GM18909 (cell line): ENCODE measurements at regions not wholly inside any gene's neighbourhood (a gene's known extent, or its start where the extent isn't known, plus 50 kb on each side); places are given as distances from the start of the nearest gene placed in this dataset.
A peak's percentile ranks its signal among the peaks of the same experiment; 100 is the strongest.
"Not testable (repeated sequence)": the region's sequence is repeated elsewhere in the genome, so short reads cannot be mapped to it uniquely, and the experiment has no call there.

Experiments
- ATAC-seq: cut with Tn5 transposase; IDR thresholded peaks from one replicate; pipeline ENCODE4 v1.9.1; 2021; ENCODE audit warnings: mild to moderate bottlenecking; ENCODE audit not compliant: unreplicated experiment, poor library complexity

DNA sequence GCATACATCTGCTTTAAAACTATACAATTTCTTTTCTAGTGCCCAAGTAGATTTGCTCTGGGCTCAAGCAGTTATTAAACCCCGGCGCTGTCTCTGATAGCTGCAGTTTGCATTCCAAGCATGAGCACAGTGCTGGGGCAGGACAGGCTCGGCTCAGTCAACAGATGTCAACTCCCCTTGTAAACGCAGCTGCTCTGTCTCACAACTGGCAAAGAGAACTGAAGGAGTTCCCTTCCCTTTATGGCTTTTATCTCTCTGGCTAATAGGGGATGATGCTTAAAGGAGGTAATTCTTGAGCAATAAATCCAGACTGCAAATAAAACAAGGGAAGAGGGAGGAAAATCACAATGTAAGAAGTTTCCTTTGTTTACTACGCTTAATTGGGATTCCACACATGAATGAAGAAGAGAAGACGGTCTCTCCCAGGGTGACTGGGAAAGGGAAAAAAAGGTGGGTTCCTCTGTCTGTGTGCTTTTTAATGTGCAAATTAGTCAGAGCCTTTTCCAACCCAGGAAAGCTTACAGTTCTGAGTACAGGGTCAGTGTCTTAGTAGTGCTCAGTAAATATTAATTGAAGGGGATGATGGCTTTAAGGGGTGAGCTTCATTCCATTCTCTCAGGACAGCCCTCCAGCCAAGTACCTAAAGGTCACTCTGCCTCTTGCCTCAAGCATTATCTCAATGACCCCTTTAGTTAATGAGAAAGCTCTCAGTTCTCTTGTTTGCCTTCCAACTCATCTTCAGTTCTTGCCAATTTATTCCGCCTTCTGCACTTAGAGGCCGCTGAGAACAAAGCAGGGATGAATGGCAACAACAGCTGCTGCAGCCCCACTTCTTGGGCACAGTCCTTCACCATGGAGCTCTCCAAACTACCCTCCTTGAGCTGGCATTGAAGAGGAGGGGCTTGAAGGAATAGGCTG lies 155.7 kb upstream of the JADE1 start:
- ATAC-seq = no peak

DNA sequence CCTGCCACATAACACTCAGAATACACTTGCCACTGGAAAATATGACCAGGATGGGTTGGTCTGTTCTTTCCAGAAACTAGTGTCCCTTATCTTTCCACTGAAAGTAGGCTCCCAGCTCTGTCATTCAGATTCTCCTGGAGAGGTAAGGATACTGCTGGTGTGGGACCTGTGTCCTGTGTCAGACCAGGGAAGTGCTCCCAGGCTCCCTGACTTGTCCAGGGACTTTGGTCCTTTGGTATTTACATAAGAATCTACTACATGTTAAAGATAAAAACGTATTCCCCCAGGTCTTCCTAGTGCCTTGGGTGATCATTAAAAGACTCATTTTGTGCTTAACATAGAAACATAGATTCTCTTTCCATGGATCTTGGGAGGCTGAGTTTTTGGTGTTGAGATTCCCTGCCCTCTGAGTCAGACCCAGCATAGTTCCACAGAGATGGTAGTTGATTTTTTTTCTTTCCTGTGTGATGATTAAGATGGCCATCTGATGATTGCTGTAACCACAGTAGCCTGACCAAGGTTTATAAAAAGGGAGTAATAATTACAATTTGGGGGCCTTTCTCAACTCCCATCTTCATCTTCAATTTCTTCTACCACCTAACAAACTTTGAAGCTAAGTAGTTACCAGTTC lies 159.8 kb upstream of the JADE1 start:
- ATAC-seq = no peak

GRCh38 chr4:128649161-128649560 lies 160.3 kb upstream of the JADE1 start:
- ATAC-seq = no peak

- no peak for ATAC-seq
Measured at GRCh38 chr4:128648021-128648420, 161.5 kb upstream of the JADE1 start.

DNA sequence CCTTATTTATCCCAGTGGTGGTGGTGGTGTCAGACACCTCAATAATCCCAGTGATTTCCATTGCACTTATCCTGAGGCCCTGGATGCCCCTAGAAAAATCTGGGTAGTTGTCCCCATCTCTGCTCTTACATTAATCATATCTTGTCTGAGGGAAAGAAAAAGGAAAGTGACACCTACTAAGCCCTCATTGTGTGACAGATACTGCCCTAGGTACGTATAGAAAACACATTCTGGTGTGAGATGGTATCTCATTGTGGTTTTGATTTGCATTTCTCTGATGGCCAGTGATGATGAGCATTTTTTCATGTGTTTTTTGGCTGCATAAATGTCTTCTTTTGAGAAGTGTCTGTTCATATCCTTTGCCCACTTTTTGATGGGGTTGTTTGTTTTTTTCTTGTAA lies 162.6 kb upstream of the JADE1 start:
- peak; percentile 85 for ATAC-seq

DNA sequence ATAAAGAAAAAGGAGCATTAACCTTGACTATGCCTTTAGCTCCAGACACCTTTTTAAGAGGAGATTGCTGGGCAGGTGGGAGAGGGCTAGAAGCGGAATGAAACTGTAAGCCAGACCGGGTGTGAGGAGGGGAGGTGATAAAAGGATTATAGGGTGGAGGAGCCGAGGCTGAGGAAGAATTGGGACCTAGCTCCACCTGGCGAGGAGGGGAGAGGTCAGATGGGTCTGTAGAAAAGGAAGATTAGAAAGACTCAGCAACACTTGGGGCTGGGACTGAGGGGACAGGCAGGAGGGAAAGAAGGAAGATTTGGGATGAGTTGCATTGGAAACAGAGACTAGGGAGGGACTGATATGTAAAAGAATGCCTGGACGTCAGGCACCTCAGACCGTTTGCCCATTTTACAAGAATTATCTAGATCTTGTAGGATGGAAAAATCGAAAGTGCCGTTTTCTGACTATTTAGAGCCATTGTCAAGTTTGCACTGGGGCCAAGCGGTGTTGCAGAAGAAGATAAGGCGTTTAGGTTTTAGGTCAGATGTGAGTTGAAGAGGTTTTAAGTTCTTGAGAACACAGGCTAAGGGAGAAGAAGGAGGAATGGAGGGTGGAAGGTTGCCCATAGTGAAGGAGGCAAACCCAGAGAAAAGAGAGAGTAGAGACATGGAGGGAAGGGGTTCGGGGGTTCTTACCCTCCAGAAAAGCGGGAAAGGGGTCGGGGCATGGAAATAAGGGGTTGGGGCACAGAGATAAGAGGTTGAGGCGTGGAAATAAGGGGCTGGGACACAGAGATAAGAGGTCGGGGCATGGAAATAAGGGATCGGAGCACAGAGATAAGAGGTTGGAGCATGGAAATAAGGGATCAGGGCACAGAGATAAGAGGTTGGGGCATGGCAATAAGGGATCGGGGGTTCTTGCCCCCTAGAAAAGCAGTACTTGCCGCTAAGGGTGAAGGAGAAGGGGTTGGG lies 164.5 kb upstream of the JADE1 start:
- not testable (repeated sequence) for ATAC-seq

DNA sequence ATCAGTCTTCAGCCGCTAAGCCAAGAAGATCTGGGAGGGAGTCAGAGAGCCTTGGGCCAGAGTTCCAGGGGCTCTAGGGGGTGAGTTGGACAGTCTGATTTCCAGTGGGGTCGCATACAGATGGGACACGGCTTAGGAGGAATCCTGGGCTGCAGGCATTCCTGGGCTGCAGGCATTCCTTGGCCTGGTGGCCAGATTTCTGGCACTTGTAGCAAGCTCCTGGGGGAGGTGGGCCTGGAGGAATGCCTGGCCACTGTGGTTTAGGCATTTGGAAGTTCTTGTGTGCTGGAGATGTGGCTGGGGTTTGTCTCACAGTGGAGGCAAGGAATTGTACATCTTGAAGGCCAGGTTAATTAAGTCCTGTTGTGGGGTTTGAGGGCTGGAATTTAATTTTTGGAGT lies 165.4 kb upstream of the JADE1 start:
- ATAC-seq = not testable (repeated sequence)

DNA sequence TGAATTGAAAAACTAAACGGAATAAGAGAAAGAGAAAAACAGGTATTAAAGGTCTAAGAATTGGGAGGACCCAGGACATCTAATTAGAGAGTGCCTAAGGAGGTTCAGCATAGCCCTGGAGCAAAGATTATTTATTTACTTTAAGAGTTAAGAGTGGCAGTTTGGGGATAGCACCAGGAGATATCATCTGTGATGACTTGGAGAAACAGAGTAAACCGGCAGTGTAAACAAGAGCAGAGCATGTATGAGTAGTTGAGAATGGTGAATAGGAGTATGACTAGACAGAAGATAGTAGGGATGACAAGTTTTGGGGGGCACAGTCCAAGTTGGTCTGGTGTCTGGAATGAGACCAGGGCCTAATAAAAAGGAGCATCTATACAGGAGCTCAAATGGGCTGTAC lies 167.9 kb upstream of the JADE1 start:
- not testable (repeated sequence) for ATAC-seq

GRCh38 chr4:128639541-128640270 lies 169.8 kb upstream of the JADE1 start:
- no peak for ATAC-seq

DNA sequence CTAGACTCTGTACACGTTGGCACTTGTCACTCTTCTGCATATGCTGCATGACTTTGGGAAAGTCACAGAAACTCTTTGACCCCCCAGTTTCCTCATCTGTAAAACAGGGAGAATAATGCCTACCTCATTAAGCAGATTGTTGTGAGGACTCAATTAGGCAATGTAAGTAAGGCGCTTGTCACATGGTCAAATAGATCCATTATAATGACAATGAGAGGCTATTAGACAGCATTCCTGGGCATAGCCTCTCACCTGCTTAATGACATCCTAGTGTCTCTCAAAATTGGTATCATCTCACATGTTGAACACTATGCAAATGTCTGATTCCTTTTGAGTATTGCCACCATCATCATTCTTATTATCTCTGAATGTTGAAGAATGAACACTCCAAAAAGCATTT lies 172.6 kb upstream of the JADE1 start:
- ATAC-seq = no peak

DNA sequence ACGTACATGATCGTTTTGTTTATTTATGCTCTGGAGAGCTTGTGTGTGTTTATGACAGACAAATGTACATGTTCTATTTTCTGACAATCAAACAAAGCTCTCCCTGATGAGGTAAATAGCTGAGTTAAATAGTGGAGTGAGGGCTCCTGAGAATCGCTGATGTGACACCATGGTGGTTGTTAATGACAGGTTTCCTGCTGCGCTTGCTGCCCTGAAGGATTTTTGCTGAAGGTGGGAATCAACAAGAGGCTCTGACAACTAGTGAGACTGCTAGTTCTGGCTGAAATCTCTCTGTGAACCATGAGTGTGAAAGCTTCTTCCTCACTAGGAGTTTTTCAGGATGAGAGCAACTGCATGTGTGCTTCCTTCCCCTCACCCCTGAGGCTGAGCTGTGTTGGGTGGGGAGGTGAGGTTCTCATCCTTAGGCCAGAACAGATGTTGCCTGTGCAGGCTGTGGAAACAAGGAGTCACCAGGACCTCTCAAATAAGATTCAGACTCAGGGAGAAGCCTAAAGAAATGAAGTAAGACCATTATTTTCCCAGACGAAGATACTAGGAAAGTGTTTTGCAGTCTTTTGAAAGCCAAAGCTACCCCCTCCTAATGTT lies 173.4 kb upstream of the JADE1 start:
- ATAC-seq = no peak

DNA sequence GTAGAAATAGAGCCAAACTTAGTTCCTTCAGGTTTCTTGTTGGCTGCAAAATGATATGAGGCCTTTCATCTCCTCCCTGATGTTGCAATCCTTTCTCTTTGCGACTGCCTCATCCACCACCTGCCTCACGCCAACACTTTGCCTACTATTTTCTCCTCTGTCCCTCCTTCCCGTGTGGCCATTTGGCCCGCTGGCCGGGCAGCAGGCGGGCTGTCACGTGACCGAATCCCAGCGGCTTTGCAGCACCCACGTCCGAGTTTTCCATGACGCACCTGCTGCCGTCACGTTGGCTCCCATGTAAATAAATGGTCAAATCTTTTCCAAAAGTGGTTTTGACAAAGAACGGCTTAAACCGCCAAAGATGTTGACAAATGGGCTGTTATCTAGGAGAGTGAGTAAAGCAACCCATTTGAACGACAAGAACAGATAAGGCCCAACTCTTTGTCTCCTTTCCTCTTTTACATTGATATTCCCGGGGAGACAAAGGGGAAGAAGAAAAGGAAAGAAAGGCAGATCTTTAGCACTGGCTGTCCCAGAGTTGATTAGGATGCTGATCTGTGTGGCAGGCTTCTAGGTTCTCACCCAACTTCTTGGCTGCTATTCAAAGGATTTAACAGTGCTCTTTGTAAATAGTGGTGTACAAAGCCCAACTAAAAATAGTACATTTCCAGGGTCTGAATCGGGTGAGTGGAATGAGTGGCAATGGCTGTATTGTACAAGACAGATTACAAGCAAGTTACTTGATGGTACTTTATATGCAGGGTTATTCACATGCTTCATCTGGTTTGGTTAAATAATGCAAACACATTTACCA lies 174.2 kb upstream of the JADE1 start:
- ATAC-seq = no peak

DNA sequence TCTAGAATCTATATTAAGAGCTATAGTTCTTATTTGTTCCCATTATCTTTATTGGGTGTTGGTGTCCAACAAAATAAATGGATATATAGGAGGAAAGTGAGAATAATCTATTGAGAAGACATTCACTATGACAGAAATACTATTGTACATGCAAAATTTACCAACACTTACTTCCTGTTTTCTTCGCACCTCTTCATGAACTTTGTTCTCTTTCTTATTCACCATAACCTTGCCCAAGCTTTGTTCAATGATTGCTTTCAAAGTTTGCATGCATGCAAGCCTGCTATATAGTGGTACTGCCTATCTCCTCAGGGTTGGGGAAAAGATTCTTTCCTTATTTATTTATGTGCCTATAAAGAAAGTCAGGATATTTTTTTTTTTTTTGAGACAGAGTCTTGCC lies 176.4 kb upstream of the JADE1 start:
- no peak for ATAC-seq

DNA sequence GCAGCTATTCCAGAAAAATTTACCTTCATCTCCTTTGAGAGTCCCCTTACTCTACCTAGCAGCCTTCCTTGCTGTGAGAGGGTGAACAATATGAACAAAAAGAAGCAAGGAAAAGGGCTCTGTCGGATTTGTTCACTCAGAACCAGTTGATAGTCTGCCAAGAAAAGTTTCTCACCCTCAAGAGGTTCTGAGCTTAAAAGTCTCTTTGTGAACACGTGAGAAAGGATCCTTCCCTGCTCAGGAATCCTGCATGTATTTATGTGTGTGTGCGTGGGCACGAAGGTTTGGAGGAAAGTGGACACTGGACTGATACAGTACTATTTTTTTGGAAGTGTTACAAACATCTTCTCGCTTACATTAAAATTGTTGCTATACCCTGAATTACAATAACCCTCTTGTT lies 178.6 kb upstream of the JADE1 start:
- no peak for ATAC-seq

DNA sequence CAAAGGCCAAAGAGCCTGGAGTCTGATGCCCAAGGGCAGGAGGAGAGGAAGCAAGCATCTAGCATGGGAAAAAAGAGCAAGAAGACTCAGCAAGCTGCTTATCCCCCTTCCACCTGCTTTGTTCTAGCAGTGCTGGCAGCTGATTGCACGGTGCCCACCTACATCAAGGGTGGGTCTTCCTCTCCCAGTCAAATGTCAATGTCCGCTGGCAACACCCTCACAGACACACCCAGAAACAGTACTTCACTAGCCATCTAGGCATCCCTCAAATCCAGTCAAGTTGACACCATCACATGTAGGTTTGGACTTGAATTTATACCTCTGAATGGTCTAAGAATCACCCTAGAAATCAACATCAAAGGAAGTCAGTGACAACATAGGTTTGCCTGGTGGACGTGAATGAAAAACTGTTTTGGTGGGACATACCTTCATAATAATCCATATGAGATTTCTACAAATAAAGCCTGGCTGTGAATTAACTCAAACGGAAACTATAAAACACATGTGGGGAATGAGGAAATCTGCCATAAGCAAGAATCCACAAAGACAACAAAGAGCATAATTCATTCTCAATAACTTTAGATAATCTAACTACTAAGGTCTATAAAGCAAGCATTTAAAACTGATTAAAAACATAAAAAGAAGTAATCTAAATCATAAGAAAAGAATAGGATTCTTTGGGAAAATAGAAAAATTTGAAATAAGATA lies 185.8 kb upstream of the JADE1 start:
- no peak for ATAC-seq

GRCh38 chr4:128620279-128620965 lies 189.1 kb upstream of the JADE1 start:
- ATAC-seq = not testable (repeated sequence)

- ATAC-seq = no peak
Measured at GRCh38 chr4:128615197-128615596, 194.3 kb upstream of the JADE1 start.

DNA sequence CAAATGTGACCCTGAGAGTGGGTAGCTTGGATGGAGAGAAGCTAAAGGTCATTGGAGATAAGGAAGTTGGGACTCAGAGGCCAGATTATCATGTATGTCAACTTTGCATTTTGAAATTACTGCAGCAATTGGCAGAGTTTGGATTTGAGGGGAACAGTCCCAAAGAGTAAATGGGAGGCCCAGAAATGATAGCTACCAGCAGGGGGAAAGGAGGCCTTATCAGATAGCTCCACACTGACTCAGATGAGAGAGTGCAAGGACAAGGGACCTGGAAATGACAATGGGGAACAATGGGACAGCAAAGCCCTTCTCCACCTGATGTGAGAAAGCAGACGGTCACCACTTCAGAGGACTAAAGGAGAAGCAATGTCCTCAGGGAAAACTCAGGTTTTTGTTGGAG lies 201.5 kb upstream of the JADE1 start:
- ATAC-seq = no peak
